B cell (primary cell): ENCODE measurements at regions not wholly inside any gene's neighbourhood (a gene's known extent, or its start where the extent isn't known, plus 50 kb on each side); places are given as distances from the start of the nearest gene placed in this dataset.

Experiments used
- EZH2 ChIP-seq: IDR thresholded peaks from 2 replicates; pipeline ENCODE4 v1.6.1; 2012; ENCODE audit warnings: borderline replicate concordance, low read depth, mild to moderate bottlenecking, moderate library complexity, low read length; ENCODE audit not compliant: insufficient read depth, poor library complexity, severe bottlenecking
- TF ChIP-seq, protein P1 (sequence below): fragments of 200-600 bp; IDR thresholded peaks from one replicate; pipeline ENCODE4 v1.8.0; 2022; ENCODE audit warnings: antibody characterized with exemption, mild to moderate bottlenecking

DNA sequence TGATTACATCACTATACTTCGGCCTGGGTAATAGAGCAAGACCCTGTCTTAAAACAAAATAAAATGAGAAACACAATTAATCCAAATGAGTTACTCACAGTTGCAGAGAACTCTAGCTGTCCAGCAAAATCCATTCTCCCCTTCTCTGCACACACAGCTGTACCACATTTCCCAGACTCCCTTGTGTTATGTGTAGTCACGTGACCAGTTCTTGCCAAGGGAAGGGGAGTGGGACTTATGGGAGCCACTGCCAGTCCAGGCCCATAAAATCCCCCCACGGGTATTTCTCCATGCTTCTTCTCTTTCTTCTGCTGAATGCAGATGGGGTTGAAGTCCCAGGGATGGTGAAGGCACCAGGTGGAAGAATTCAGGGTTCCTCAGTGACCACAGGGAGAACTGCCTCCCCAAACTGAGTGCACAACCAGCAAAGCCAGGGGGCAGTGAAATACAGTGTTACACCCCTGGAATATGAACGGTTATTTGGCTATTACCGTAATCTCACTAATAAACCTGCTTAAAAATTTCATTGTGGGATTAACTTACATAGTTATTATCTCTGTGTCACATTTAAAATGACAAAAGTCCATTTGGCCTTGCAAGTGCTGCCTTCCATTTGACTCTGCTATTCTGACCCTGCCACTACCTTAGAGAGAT, 85.6 kb upstream of the FMN2 start:
- TF ChIP-seq, protein P1, sequence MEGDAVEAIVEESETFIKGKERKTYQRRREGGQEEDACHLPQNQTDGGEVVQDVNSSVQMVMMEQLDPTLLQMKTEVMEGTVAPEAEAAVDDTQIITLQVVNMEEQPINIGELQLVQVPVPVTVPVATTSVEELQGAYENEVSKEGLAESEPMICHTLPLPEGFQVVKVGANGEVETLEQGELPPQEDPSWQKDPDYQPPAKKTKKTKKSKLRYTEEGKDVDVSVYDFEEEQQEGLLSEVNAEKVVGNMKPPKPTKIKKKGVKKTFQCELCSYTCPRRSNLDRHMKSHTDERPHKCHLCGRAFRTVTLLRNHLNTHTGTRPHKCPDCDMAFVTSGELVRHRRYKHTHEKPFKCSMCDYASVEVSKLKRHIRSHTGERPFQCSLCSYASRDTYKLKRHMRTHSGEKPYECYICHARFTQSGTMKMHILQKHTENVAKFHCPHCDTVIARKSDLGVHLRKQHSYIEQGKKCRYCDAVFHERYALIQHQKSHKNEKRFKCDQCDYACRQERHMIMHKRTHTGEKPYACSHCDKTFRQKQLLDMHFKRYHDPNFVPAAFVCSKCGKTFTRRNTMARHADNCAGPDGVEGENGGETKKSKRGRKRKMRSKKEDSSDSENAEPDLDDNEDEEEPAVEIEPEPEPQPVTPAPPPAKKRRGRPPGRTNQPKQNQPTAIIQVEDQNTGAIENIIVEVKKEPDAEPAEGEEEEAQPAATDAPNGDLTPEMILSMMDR = no peak
- no peak for TF ChIP-seq EZH2
